Activated CD4-positive, alpha-beta T cell treated with anti-CD3 and anti-CD28 coated beads, Interleukin-2, amount 50 U/mL, for 1 hour (primary cell): ENCODE measurements at regions not wholly inside any gene's neighbourhood (a gene's known extent, or its start where the extent isn't known, plus 50 kb on each side); places are given as distances from the start of the nearest gene placed in this dataset.
"Not testable (repeated sequence)": the region's sequence is repeated elsewhere in the genome, so short reads cannot be mapped to it uniquely, and the experiment has no call there.

Experiments
- DNase-seq: peaks from one replicate; pipeline ENCODE4 v3.0.0-alpha.2; 2020

DNA sequence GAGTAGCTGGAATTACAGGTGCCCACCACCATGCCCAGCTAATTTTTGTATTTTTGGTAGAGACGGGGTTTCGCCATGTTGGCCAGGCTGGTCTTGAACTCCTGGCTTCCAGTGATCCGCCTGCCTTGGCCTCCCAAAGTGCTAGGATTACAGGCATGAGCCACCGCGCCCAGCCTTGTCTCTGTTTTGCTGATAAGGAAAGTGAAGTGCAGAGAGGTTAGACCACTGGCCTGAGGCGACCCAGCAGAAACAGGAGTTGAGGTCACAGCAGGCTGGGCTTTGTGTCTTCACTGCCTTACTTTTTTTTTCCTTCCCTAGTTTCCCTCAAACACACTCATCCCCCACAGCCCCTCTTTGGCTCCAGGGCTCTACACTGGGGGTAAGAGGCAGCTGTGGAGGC, 93.0 kb upstream of the CIBAR2 start:
- DNase-seq = not testable (repeated sequence)

DNA sequence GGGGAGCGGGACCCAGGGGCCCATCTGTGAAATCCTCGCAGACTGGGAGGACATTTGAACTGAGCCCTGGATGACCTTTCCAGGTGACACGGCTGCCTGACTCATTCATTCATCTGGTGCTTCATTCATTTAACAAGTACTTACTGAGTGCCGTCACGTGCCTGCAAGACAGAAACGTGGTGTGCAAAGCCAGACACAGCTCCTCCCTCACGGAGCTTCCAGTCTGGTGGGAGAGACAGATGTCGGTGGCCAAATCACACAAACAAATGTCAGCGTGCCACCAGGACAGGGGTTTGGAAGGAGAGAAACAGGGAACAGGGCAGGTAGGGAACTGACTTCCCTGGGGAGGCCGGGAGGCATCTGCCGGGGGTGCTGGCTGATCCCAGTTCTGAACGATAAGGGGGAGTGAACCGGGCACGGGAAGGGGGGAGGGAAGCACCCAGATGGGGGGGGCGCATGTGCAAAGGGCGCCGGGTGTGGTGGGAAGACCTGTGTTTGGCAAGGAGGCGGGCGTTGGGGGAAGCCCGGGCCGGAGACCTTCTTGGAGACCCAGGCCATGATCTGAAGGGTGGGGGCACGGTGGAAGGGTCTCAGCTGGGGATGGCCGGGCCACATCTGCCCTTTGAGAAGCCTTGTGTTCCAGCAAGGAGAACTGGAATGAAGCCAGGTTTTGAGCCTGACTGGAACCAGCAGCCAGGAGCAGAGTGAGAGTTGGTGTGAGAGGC, 93.6 kb upstream of the CIBAR2 start:
- DNase-seq = no peak

GRCh38 chr16:85206472-85207356, 94.4 kb upstream of the CIBAR2 start:
- no peak for DNase-seq

GRCh38 chr16:85207357-85207921, 95.2 kb upstream of the CIBAR2 start:
- DNase-seq = no peak

- no peak for DNase-seq
These were observed 95.9 kb upstream of the CIBAR2 start for GRCh38 chr16:85208181-85208580.

DNA sequence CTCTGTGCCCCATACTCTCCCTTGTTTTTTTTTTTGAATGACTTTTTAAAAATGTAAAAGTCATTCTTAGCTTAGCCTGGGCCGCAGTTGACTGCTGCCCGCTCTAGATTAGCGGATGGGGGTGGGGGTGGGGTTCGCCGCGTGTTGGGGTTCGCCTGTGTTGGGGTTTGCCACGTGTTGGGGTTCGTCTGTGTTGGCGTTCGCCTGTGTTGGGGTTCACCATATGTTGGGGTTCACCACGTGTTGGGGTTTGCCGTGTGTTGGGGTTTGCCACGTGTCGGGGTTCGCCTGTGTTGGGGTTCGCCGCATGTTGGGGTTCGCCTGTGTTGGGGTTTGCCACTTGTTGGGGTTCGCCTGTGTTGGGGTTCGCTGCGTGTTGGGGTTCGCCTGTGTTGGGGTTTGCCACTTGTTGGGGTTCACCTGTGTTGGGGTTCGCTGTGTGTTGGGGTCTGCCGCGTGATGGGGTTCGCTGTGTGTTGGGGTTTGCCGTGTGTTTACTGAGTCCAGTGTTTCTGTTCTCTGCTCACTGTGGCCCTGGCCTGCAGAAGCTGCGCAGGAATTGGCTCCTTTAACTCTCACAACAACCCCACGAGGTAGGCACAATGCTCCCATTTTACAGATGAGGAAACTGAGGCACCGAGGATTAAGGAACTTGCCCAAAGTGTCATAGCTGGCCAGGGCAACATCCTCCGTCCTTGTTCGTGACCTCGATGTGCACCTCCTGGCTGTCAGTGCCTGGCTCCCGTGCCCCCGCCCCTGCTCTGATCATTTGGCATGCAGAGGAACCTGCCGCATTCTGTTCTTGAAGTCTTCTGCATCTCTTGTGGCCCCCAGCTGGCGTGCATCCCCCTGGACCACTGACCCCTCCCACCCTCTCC, 96.6 kb upstream of the CIBAR2 start:
- no peak for DNase-seq

DNA sequence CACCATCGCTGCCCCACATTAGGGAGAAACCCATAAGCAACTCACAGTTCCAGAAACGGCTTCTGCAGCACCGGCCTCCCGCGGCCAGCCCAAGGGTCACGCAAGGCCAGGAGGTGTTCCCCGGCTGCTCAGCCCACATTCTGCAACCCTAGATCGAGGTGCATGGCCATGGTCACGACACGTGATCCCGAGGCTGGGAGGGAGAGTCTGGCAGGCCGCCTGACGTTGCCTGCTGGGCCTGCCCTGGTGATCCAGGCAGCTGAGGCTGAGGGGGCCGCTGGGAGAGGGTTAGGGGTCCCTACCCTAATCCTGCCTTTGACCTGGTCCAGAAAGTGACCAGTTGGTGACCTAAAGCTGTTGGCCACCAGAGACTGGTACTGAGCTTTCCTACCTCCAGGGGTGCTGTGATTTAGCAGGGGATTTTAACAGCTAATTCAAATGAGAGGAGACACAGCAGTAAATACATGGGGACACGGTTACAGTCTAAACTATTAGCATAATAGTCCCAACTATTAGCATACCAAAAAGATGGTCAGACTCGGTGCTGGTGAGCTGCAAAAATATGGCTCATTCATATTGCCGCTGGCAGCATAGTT, 97.4 kb upstream of the CIBAR2 start:
- no peak for DNase-seq

- DNase-seq = no peak
These were observed 98.3 kb upstream of the CIBAR2 start for GRCh38 chr16:85210423-85211169.

GRCh38 chr16:85211271-85211801, 99.1 kb upstream of the CIBAR2 start:
- DNase-seq = no peak

- DNase-seq = no peak
These were observed 101.8 kb upstream of the CIBAR2 start for GRCh38 chr16:85213926-85214675.

DNA sequence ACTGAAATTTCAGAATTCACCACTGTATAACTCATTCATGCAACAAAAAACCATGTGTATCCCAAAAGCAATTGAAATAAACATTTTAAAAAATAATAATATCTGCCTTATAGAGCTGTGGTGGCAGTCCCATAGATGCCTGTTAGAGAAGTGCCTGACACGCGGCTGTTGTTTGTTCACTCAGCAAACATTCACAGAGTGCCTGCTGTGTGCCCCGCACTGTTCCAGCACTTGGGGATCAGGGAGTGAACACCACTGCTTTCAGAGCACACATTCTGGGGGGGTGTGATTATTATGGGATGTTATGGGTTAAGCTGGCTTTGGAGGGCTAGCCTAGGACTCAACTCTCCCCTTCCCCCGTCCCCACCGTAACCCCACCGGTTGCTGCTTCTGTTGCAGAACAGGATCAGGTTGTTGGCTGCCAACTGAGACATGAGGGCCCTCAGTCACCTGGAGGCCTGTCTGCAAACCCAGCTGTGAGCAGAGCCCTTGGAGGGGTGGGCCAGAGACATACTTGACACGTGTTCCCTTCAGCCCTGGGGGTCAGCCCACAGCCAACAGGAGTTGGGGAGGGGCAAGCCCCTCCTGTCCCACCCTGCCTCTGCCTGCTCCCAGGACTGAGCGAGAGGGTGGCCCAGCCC, 103.3 kb upstream of the CIBAR2 start:
- no peak for DNase-seq

- DNase-seq = no peak
These were observed 104.5 kb upstream of the CIBAR2 start for GRCh38 chr16:85216522-85217375.

GRCh38 chr16:85220125-85220839, 108.0 kb upstream of the CIBAR2 start:
- no peak for DNase-seq

DNA sequence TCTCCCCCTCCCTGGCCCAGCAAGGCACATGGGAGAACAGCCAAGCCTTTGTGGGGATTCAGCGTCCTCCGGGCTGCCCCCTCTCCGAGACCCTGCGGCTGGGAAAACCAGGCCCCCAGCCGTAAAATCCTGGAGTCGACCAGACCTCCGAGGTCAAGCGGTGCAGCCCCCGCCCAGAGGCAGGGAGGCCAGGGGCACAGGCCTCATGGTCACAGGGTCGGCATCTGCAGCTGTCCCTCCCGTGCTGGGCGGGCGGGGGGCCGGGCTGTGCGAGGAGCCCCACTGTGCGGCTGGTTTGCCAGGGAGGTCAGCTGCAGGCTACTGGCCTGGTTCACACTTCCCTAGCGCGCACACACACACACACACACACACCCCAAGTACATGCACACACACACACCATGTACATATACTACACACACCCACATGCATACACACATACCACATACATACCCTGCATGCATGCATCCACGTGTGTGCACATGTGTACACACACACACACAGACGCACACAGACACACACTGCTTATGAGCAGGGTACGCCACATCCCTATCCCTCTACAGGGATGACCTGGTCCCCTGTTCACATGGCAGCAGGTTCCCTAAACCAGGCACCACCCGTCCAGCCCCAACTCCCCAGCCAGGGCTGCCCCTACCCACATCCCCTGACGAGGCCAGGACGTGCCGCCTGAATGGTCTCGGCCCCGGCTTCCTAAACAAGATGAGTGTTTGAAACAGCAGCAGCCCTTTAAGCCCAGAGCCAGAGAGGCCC, 108.9 kb upstream of the CIBAR2 start:
- no peak for DNase-seq

DNA sequence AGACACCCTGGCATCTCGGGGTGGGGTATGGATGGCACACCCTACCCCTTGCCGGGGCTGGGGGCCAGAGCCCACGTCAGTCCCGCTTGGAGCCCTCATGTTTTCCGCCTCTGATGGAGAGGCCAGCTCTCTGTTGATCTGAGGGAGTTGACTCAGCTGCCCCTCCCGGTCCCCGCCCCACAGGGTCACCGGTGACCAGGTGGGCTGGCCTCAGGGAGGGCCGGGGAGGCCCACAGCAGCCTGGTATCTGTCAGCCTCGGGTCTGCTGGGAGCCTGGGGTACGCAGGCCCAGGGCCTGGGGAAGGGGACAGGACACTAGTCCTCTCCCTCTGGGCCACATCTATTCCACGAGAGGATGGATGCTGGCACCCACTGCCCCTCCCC, 109.5 kb upstream of the CIBAR2 start:
- no peak for DNase-seq

DNA sequence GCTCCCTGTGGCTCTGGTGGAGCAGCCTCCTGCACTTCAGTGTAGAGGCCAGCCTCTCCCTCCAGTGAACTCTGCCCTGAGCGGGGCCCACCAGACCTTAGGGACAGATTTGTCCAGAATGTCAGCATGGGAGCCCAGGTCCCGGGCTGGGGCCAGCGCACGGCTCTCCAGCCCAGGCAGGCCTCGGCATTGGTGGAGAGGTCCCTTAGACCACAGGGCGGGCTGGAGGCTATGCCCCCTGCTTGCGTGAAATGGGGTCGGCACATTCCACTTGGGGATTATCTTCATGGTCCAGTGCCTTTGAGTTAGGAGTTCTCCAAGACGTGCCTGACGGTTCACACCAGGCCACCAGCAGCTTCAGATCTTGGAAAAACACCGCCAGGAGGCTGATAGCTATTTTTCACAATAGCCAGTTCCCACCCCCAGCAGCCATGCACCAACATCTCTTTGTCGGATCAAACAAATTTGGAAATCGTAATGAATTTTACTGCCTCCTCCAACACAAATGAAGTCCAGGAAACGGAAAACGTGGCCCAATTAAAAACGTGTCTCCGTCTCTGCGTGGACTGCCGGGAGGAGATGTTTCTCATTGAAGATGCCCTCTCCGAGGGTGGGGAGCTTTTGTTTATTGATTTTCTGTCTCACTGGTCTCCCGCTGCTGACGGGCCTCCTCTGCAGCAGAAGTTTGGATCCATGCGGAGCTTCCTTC, 110.0 kb upstream of the CIBAR2 start:
- no peak for DNase-seq

- no peak for DNase-seq
These were observed 113.0 kb upstream of the CIBAR2 start for GRCh38 chr16:85225257-85225656.
